H54 (cell line): ENCODE measurements at regions not wholly inside any gene's neighbourhood (a gene's known extent, or its start where the extent isn't known, plus 50 kb on each side); places are given as distances from the start of the nearest gene placed in this dataset.

ENCODE experiments used
- DNase-seq: peaks from one replicate; pipeline ENCODE4 v3.0.0; 2011; ENCODE audit warnings: low spot score, mixed read lengths; ENCODE audit not compliant: insufficient read length
- FAIRE-seq: peaks from 3 replicates; lab custom pipeline; 2011; peaks lifted over from hg19 to GRCh38; lab: Jason Lieb, UNC
- POLR2A ChIP-seq: IDR thresholded peaks from 2 replicates; pipeline ENCODE4 v1.6.1; 2011; ENCODE audit warnings: low read depth, mild to moderate bottlenecking, low read length

DNA sequence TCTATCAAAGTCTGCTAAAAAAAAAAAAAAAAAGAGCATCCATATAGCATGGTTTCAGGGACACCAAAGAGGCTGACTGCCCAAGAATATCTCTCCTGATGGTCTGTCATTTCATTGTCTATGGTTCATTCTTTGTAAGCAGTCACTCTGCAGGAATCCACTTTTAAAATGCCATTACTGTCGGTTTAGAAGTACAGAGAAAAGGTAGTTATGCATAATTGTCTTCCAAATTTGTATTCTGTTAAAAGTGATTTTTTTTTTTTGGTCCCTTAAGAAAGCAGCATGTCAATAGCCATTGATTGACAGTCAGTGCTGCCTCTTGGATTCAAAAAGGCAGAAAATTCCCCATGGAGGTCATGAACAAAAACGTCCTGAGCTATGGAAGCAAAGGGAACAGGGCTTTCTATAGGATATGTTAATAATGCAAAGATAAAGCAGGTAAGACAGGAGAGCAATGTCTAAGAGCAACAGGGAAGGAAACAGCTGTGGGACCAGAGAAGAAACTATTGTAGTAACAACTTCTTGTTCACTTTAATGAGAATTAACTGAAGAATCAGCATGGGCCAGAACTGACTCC lies 245.8 kb downstream of the TMX3 start:
- DNase-seq, result no peak
- FAIRE-seq, result no peak
- TF ChIP-seq POLR2A, result no peak

DNA sequence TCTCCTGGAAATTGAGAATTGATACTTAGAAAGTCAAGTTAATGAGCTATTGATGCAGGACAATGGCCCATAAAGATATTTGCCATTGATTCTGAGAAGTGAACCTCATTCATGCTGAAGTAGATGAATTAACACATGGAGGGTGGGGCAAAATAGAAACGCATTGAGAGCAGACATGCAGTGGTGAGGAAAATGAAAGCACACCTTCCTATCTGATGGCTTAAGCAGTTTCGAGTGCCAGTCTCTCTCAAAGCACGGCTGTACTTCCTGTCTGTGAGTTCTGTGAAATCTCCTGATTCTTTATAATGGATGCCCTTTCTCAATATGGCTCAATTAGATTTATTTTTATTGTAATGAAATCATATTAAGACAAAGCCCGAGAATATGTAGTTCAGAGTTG lies 247.0 kb downstream of the TMX3 start:
- DNase-seq, result no peak
- no peak for TF ChIP-seq POLR2A
- FAIRE-seq, result peak; percentile 27

DNA sequence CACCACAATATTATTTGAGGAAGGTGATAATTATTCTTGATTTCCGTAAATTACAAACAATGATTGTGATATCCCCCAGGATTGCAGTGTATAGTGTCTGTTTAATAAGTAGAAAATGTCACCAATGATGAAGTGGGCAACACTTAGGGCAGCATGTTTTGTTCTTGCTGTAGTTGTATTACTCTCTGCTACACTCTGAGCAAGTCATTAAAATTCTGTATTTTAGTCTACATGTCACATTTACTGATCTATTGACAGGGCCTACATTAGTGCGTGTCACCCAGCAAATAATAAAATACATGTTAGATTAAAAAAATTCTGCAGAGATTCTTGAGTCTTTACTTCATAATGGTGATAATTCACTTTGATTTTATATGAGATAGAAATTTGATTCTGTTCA lies 247.6 kb downstream of the TMX3 start:
- no peak for TF ChIP-seq POLR2A
- no peak for FAIRE-seq

DNA sequence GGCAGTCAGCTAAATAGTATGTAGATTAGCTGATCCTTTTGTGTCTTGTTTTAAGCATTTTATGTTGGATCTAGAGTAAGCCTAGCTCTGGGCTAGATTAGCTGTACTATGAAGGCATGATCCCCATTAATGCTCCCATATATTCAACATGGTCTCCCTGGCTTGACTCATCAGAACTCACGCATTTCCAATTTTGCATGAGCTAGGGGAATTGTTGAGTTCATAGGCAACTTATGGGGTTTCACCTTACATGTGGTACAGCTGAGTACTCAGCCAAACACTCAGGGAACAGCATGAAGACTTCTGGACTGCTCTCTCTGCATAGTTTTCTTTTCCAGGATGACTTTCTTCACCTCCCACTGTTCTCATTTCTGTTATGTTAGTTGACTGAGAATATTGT lies 248.2 kb downstream of the TMX3 start:
- no peak for TF ChIP-seq POLR2A
- no peak for FAIRE-seq
- no peak for DNase-seq

More for the DNA sequence above, 247.6 kb downstream of the TMX3 start:
- no peak for DNase-seq

DNA sequence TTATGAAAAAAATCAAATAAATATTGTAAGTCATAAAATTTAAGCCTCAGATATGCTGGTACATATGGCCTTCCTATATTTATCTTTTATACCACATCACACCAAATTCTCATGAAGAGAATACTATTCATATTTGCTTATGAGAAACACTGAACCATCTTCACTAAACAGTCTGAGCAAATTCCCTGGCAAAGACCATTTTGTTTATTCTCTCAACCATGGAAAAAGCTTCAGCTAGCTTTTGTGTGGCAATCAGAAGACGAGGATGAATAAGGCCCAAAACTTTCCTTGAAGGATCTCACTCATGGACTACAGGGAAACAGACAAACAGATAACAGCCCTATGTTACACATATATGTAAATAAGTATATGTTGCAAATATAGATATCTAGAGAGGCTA lies 252.1 kb downstream of the TMX3 start:
- FAIRE-seq (no peak), DNase-seq (no peak)

DNA sequence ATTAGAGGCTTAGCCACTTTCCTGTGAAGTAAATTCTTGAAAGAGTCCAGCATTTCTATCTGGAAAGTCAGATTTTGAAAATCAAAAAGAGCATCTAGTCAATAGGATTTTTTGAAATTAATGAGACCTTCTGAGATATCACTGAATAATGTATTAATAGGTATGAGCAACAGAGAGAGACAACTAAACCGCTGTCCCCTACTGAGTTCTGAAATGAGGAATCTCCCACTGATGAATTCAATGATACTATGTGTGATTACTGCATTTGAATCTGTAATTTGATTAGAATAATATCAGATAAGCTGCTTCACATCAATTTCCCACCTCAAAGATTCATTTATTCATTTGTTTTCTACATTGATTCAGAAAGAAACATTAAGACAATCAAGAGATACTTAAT lies 252.8 kb downstream of the TMX3 start:
- no peak for FAIRE-seq
- DNase-seq, result no peak
- no peak for TF ChIP-seq POLR2A

More for the DNA sequence above, 252.1 kb downstream of the TMX3 start:
- TF ChIP-seq POLR2A, result no peak

DNA sequence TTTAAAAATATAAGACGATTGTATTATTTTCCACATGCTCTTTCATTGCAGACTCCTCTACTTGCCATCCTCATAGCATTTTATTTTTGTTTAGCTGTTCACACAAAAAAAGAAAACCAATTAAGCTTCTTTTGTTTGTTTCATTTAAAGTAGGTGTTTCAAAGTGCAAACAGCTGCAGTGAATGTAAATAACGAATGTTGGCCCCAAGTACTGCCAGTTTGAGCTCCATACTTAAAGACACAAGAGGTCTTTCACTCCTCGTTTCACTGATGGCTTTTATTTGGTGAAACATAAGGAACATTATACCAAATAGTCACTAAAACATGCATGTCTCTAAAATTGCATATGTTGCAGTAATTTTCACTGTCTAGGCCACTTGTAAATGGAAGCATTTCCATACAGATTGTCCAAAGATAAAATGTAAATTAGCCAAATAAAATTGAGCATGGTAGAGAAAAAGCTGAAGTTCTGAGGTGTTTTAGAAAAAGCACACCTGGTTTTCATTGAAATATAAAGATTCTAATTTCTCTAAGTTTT lies 253.4 kb downstream of the TMX3 start:
- FAIRE-seq (no peak), DNase-seq (no peak)
- TF ChIP-seq POLR2A, result no peak

DNA sequence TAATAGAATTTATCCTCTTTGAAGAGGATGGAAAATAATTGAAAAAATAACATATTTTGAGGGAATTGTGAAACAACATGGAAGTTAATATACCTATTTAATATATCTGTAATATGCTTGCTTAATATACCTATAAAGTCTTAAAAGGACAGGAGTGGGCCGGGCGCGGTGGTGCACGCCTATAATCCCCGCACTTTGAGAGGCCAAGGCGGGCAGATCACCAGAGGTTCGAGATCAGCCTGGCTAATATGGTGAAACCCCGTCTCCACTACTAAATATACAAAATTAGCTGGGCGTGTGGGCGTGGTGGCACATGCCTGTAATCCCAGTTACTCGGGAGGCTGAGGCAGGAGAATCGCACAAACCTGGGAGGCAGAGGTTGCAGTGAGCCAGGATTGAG lies 254.9 kb downstream of the TMX3 start:
- FAIRE-seq (no peak), DNase-seq (no peak)
- TF ChIP-seq POLR2A, result no peak

DNA sequence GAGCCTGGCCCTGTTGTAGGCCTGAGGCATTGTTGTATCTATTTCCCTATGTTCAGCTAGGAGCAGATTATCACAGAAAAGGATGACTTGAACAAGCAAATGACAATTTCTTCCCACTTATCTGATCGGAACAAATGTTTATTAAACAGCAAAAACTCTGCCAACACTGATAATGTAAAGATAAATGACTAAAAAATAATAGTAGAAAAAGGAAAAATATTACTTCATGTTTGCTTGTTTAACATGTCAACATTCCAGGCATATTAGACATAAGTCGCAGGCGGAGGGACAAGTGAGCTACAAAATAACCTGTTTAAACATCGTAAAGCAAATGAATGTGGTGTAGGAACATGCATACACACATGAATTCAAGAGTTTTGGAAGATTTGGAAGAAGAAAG lies 257.9 kb downstream of the TMX3 start:
- DNase-seq (no peak), FAIRE-seq (no peak)
- TF ChIP-seq POLR2A, result no peak

DNA sequence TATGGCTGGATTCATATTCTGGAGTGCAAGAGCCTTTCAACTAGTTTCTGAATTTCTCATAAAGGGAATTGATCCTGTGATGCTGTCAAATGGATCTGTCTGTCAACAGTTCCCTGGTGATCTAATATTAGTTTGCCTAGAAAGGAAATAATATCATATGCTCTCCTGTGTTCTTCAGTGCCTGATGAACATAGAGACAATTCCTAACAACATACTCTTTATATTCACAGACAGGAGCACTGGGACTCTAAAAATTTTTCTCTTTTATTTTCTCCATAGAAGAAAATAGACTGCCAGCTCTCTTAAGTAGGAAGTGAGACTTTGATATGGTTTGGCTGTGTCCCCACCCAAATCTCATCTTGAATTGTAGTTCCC lies 259.7 kb downstream of the TMX3 start:
- no peak for FAIRE-seq
- no peak for DNase-seq
- no peak for TF ChIP-seq POLR2A

DNA sequence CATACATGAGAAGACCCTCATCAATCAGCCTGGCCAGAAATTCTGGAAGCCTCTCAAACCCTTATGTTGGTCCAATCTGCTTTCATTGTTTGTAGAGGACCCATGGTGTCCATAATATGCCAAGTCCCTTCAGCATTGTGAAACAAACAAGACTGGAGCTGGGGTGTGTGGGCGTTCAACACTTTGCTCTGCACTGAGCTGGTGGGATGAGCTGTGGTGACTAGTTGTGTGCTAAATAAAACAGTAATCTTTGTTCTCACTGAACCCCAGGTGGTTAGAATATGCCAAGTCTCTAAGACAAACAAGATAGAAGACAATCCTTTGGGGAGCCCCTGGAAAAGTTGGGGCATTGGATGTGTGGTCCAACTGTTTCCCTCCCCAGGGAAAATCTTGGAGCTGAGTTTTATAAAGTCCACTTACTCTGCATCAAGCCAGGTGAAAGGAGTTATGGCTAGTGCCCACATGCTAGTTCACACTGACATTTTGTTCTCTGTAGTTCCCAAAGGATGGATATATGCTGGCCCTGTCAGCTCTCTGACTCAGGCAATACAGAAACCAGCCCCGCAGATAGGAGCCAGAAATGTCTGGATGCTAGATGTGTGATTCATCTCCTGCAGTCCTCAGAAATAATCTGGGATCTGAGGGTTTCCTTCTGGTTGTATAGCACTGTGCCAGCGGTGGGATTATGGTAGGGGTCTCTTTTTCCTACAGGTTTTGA lies 260.2 kb downstream of the TMX3 start:
- FAIRE-seq (no peak), DNase-seq (no peak)
- TF ChIP-seq POLR2A, result no peak

GRCh38 chr18:68449292-68449691 lies 265.6 kb downstream of the TMX3 start:
- no peak for FAIRE-seq
- TF ChIP-seq POLR2A, result no peak
- DNase-seq, result no peak

- no peak for TF ChIP-seq POLR2A
- DNase-seq (no peak), FAIRE-seq (no peak)
Measured at GRCh38 chr18:68448736-68449135, 266.2 kb downstream of the TMX3 start.

DNA sequence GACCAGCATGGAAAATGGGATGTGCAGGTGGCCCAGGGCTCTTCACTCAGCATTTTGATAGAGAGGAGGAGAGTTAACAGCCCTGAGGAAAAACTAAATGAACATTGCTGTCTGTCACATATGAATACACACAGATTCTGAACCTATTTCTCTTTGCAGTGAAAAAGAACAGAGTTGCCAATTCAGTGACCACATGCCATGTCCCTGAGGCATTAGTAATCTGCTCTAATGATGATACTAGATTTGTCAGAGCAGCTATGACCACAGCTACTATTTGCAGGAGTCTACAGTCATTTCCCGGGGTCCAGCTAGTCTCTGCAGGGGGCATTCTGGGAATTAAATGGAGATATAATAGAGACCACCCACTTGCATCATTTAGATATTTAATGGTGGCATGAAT lies 267.6 kb downstream of the TMX3 start:
- no peak for DNase-seq
- no peak for TF ChIP-seq POLR2A
- no peak for FAIRE-seq
